Coronary artery (tissue), 2 donors: ENCODE measurements at regions not wholly inside any gene's neighbourhood (a gene's known extent, or its start where the extent isn't known, plus 50 kb on each side); places are given as distances from the start of the nearest gene placed in this dataset.

Experiments used
- DNase-seq: peaks from one replicate; pipeline ENCODE4 v3.0.0-alpha.2; 2017; ENCODE audit warnings: low spot score
- H3K27ac ChIP-seq, 2 donors: fragments of 200-600 bp; sonication (generic); one replicate each; pipeline ENCODE4 v1.5.1; 2016 to 2019
- H3K4me3 ChIP-seq: fragments of 200-600 bp; sonication (generic); 2 replicates; pipeline ENCODE4 v1.5.1; 2016; ENCODE audit warnings: mild to moderate bottlenecking, moderate library complexity
- CTCF ChIP-seq: fragments of 200-600 bp; sonication (generic); IDR thresholded peaks from one replicate; pipeline ENCODE4 v1.5.1; 2019; ENCODE audit warnings: antibody characterized with exemption

- no peak for DNase-seq
- H3K27ac ChIP-seq, result peak overlapping the region in 1 of 2 donors; percentile 33
- H3K4me3 ChIP-seq, result no peak overlapping the region
- no peak for TF ChIP-seq CTCF
These were observed 360.2 kb upstream of the ROPN1 start for GRCh38 chr3:124352149-124352539.

GRCh38 chr3:124353691-124354090, 361.8 kb upstream of the ROPN1 start:
- no peak overlapping the region for H3K4me3 ChIP-seq
- no peak for TF ChIP-seq CTCF
- no peak overlapping the region for H3K27ac ChIP-seq
- no peak for DNase-seq

- Histone ChIP-seq H3K27ac (no peak overlapping the region), H3K4me3 (no peak overlapping the region)
- DNase-seq, result no peak
- TF ChIP-seq CTCF, result no peak
These were observed 362.2 kb upstream of the ROPN1 start for GRCh38 chr3:124354150-124354549.

GRCh38 chr3:124358156-124358555, 366.2 kb upstream of the ROPN1 start:
- TF ChIP-seq CTCF, result no peak
- H3K4me3 ChIP-seq, result no peak overlapping the region
- DNase-seq, result no peak
- H3K27ac ChIP-seq, result no peak overlapping the region

GRCh38 chr3:124360155-124360554, 368.2 kb upstream of the ROPN1 start:
- Histone ChIP-seq H3K4me3 (no peak overlapping the region), H3K27ac (no peak overlapping the region)
- no peak for TF ChIP-seq CTCF
- DNase-seq, result no peak

GRCh38 chr3:124360563-124360962, 368.6 kb upstream of the ROPN1 start:
- no peak for TF ChIP-seq CTCF
- Histone ChIP-seq H3K4me3 (no peak overlapping the region), H3K27ac (no peak overlapping the region)
- DNase-seq, result no peak

GRCh38 chr3:124361566-124361965, 368.7 kb upstream of the UMPS start:
- Histone ChIP-seq H3K4me3 (no peak overlapping the region), H3K27ac (no peak overlapping the region)
- no peak for DNase-seq
- no peak for TF ChIP-seq CTCF
